ENCODE measurements at regions not wholly inside any gene's neighbourhood (a gene's known extent, or its start where the extent isn't known, plus 50 kb on each side); places are given as distances from the start of the nearest gene placed in this dataset.

- DNase-seq (ENCODE audit: low spot score) = peak; percentile 62
These were observed 415.4 kb upstream of the CCDC196 start for GRCh38 chr14:66070542-66071319.

GRCh38 chr14:66072190-66073084, 413.7 kb upstream of the CCDC196 start:
- no peak for DNase-seq (ENCODE audit: low spot score)

- no peak for DNase-seq (ENCODE audit: low spot score)
These were observed 411.6 kb upstream of the CCDC196 start for GRCh38 chr14:66074537-66074936.

GRCh38 chr14:66076176-66076575, 410.0 kb upstream of the CCDC196 start:
- DNase-seq (ENCODE audit: low spot score) = no peak

- no peak for DNase-seq (ENCODE audit: low spot score)
These were observed 408.2 kb upstream of the CCDC196 start for GRCh38 chr14:66078006-66078405.

GRCh38 chr14:66081594-66082376, 404.4 kb upstream of the CCDC196 start:
- no peak for DNase-seq (ENCODE audit: low spot score)

GRCh38 chr14:66085224-66085623, 400.9 kb upstream of the CCDC196 start:
- DNase-seq (ENCODE audit: low spot score) = no peak

- DNase-seq (ENCODE audit: low spot score) = no peak
These were observed 400.5 kb upstream of the CCDC196 start for GRCh38 chr14:66085665-66086064.

- no peak for DNase-seq (ENCODE audit: low spot score)
These were observed 398.9 kb upstream of the CCDC196 start for GRCh38 chr14:66087231-66087630.

GRCh38 chr14:66088656-66089055, 397.5 kb upstream of the CCDC196 start:
- no peak for DNase-seq (ENCODE audit: low spot score)

- no peak for DNase-seq (ENCODE audit: low spot score)
These were observed 394.0 kb upstream of the CCDC196 start for GRCh38 chr14:66092206-66092605.

GRCh38 chr14:66092748-66093147, 393.4 kb upstream of the CCDC196 start:
- no peak for DNase-seq (ENCODE audit: low spot score)

GRCh38 chr14:66094001-66094727, 392.0 kb upstream of the CCDC196 start:
- no peak for DNase-seq (ENCODE audit: low spot score)

- DNase-seq (ENCODE audit: low spot score) = no peak
These were observed 386.7 kb upstream of the CCDC196 start for GRCh38 chr14:66099451-66099850.

GRCh38 chr14:66099931-66100330, 386.2 kb upstream of the CCDC196 start:
- DNase-seq (ENCODE audit: low spot score) = peak; percentile 72

- DNase-seq (ENCODE audit: low spot score) = no peak
These were observed 384.5 kb upstream of the CCDC196 start for GRCh38 chr14:66101662-66102061.

- no peak for DNase-seq (ENCODE audit: low spot score)
These were observed 381.7 kb upstream of the CCDC196 start for GRCh38 chr14:66104486-66104885.

- peak; percentile 65 for DNase-seq (ENCODE audit: low spot score)
These were observed 380.4 kb upstream of the CCDC196 start for GRCh38 chr14:66105815-66106214.

- DNase-seq (ENCODE audit: low spot score) = no peak
These were observed 376.7 kb upstream of the CCDC196 start for GRCh38 chr14:66109426-66109825.

- DNase-seq (ENCODE audit: low spot score) = no peak
These were observed 374.3 kb upstream of the CCDC196 start for GRCh38 chr14:66111891-66112290.

GRCh38 chr14:66114071-66114470, 372.1 kb upstream of the CCDC196 start:
- no peak for DNase-seq (ENCODE audit: low spot score)
